Ishikawa (cell line): ENCODE measurements at regions not wholly inside any gene's neighbourhood (a gene's known extent, or its start where the extent isn't known, plus 50 kb on each side); places are given as distances from the start of the nearest gene placed in this dataset.

ENCODE experiments used
- CEBPB ChIP-seq: IDR thresholded peaks from 2 replicates; pipeline ENCODE4 v1.6.1; 2012
- CREB1 ChIP-seq: IDR thresholded peaks from 2 replicates; pipeline ENCODE4 v1.6.1; 2012; ENCODE audit warnings: low read depth
- EGR1 ChIP-seq: IDR thresholded peaks from 2 replicates; pipeline ENCODE4 v1.6.1; 2012
- EP300 ChIP-seq: IDR thresholded peaks from 2 replicates; pipeline ENCODE4 v1.6.1; 2012; ENCODE audit warnings: borderline replicate concordance
- FOXM1 ChIP-seq: IDR thresholded peaks from 2 replicates; pipeline ENCODE4 v1.6.1; 2012; ENCODE audit warnings: low read depth, borderline replicate concordance
- MAX ChIP-seq: IDR thresholded peaks from 2 replicates; pipeline ENCODE4 v1.6.1; 2012
- NFIC ChIP-seq: IDR thresholded peaks from 2 replicates; pipeline ENCODE4 v1.6.1; 2012
- RAD21 ChIP-seq: IDR thresholded peaks from 2 replicates; pipeline ENCODE4 v1.6.1; 2012; ENCODE audit warnings: low read depth
- TAF1 ChIP-seq: IDR thresholded peaks from 2 replicates; pipeline ENCODE4 v1.6.1; 2012; ENCODE audit warnings: low read depth, mild to moderate bottlenecking
- TCF12 ChIP-seq: IDR thresholded peaks from 2 replicates; pipeline ENCODE4 v1.6.1; 2012; ENCODE audit warnings: low read depth
- TEAD4 ChIP-seq: IDR thresholded peaks from 2 replicates; pipeline ENCODE4 v1.6.1; 2012
- USF1 ChIP-seq: IDR thresholded peaks from 2 replicates; pipeline ENCODE4 v1.6.1; 2012
- YY1 ChIP-seq: IDR thresholded peaks from 2 replicates; pipeline ENCODE4 v1.6.1; 2012; ENCODE audit warnings: low read depth
- ZBTB7A ChIP-seq: IDR thresholded peaks from 2 replicates; pipeline ENCODE4 v1.6.1; 2012; ENCODE audit warnings: low read depth
- TF ChIP-seq, protein P1 (sequence below): IDR thresholded peaks from 2 replicates; pipeline ENCODE4 v1.6.1; 2012; ENCODE audit warnings: low read depth, mild to moderate bottlenecking

DNA sequence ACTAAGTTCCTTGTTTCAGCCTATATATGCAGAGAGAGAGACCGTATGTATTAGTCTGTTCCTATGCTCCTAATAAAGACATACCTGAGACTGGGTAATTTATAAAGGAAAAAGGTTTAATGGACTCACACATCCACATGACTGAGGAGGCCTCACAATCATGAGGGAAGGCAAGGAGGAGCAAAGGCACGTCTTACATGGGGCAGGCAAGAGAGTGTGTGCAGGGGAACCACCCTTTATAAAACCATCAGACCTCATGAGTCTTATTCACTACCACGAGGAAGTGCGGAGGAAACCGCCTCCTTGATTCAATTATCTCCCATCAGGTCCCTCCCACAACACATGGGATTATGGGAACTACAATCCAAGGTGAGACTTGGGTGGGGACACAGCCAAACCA lies 73.8 kb downstream of the TMEM18 start:
- TF ChIP-seq EP300 (no peak), USF1 (no peak), CREB1 (no peak), TEAD4 (no peak)

DNA sequence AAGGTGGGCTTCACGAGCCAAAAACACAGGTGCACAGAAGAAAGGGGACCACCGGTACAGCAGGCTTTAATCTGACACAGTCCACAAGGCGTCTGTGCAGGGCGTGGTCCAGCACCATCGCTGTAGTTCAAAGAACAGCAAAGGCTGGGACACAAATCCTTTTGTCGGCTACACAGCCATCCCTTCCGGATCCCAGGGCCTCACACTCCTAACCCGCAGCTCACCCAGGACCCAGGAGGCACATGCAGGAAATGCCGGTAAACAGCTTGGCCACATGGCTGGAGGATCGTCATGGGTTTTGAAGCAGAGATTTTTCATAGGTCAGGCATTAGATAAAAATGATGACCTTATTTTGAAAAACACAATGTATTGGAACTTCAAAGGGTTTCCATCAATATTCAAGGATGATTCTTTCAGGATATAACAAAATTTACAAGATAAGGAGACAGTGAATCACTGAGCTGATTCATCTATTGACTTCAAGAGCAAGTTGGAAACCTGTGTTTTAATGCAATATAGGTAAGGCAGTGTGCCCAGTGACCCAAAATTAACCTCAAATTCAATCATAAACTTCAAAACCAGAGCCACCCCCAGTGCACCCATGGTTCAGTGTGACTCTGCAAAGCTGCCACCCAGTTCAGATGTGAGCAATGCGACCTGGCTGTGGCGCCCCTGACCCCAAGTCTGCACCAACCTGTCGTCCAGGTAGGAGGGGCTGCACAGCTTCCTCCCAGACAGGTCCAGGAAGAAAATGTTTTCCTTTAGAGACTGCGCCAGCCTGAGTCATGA lies 74.4 kb downstream of the TMEM18 start:
- TF ChIP-seq FOXM1 (no peak), CEBPB (no peak), MAX (no peak), TEAD4 (no peak), ZBTB7A (no peak), EP300 (no peak), NFIC (no peak), TCF12 (no peak), USF1 (no peak), EGR1 (no peak), TAF1 (no peak), YY1 (no peak), CREB1 (no peak), RAD21 (no peak)
- TF ChIP-seq, protein P1, sequence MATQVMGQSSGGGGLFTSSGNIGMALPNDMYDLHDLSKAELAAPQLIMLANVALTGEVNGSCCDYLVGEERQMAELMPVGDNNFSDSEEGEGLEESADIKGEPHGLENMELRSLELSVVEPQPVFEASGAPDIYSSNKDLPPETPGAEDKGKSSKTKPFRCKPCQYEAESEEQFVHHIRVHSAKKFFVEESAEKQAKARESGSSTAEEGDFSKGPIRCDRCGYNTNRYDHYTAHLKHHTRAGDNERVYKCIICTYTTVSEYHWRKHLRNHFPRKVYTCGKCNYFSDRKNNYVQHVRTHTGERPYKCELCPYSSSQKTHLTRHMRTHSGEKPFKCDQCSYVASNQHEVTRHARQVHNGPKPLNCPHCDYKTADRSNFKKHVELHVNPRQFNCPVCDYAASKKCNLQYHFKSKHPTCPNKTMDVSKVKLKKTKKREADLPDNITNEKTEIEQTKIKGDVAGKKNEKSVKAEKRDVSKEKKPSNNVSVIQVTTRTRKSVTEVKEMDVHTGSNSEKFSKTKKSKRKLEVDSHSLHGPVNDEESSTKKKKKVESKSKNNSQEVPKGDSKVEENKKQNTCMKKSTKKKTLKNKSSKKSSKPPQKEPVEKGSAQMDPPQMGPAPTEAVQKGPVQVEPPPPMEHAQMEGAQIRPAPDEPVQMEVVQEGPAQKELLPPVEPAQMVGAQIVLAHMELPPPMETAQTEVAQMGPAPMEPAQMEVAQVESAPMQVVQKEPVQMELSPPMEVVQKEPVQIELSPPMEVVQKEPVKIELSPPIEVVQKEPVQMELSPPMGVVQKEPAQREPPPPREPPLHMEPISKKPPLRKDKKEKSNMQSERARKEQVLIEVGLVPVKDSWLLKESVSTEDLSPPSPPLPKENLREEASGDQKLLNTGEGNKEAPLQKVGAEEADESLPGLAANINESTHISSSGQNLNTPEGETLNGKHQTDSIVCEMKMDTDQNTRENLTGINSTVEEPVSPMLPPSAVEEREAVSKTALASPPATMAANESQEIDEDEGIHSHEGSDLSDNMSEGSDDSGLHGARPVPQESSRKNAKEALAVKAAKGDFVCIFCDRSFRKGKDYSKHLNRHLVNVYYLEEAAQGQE, result no peak

GRCh38 chr2:601806-602455 lies 75.3 kb downstream of the TMEM18 start:
- TF ChIP-seq ZBTB7A (no peak), EP300 (no peak)

DNA sequence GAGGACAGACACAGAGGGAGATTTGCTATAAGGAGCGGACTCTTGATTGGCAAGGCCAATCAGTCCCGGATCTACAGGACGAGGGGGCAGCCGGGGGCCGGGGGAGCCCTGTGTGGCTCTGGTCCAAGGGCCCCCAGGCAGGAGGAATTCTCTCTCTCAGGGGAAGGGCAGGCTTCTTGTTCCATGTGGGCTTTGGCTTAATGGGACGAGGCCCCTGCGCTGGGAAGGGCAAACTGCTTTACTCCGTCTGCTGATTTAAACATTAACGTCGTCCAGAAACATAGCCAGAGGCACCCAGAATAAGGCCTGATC lies 75.9 kb downstream of the TMEM18 start:
- TF ChIP-seq ZBTB7A (no peak), FOXM1 (no peak), EGR1 (no peak), NFIC (no peak), TCF12 (no peak), USF1 (no peak), CREB1 (no peak), EP300 (no peak)

DNA sequence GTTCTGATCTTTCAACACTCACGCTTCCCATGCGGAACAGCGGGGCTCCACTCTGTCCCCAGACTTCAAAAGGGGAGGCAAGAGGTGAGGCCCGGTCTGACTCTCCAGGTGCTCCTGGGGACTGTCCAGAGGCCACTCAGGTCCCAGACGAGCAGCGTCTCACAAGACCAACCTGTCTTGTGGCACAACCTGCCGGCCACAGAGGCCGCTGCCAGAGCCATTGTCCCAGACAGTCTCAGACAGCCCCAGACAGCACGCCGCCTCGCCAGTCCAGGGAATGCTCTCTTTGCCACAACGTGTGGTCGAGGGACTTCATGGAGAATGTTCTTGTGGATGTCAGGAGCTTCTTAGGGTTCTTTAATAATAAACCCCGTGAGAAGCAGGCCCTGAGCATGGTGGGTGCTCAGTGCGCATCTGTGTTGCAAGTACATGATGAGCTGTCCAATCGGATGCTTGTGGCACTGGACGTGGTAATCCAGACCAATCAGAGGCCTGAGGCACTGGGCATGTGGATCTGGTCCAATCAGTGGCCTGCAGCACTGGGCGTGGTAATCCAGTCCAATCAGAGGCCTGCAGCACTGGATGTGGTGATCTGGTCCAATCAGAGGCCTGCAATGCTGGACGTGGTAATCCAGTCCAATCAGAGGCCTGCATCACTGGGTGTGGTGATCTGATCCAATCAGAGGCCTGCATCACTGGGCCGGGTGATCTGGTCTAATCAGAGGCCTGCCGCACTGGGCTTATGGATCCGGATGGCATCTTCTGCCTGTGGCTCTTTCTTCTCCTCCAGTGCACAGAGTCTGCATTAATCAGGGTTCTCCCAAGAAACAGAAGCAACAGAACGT lies 76.4 kb downstream of the TMEM18 start:
- TF ChIP-seq CREB1, result no peak
- no peak for TF ChIP-seq EP300
- no peak for TF ChIP-seq RAD21
- no peak for TF ChIP-seq USF1
- TF ChIP-seq TAF1, result no peak
- no peak for TF ChIP-seq TEAD4
- no peak for TF ChIP-seq ZBTB7A
- no peak for TF ChIP-seq YY1
- no peak for TF ChIP-seq EGR1
- TF ChIP-seq MAX, result no peak
- no peak for TF ChIP-seq NFIC
- TF ChIP-seq TCF12, result no peak
- no peak for TF ChIP-seq FOXM1
- TF ChIP-seq, protein P1, result no peak
- no peak for TF ChIP-seq CEBPB
